NCI-H2196 (cell line): ENCODE measurements at regions not wholly inside any gene's neighbourhood (a gene's known extent, or its start where the extent isn't known, plus 50 kb on each side); places are given as distances from the start of the nearest gene placed in this dataset.
"Not testable (repeated sequence)": the region's sequence is repeated elsewhere in the genome, so short reads cannot be mapped to it uniquely, and the experiment has no call there.

Experiments used
- DNase-seq: peaks from one replicate; lab custom pipeline; 2025; ENCODE audit not compliant: unreplicated experiment; lab: John Stamatoyannopoulos, UW

DNA sequence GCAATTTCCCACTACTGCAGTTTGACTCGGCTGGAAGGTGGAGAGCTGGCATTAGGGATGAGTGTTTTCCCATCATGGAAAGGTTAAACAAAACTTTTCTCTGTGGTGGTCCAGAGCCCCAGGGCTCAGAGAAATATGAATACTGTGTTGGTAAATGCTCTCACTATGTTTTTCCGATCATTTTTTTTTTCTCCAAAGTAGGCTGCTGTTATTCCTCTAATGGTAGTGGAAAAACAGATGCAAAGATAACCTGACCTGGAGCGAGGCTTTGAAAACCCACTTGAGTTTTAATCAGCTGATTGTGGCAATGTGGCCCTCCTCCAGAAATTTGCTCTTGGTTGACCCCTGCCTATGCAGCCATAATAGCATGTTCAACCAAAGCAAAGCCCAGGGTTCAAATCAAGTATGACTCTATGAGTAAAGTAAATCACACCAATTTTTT lies 320.8 kb upstream of the CTNNB1 start:
- no peak for DNase-seq

DNA sequence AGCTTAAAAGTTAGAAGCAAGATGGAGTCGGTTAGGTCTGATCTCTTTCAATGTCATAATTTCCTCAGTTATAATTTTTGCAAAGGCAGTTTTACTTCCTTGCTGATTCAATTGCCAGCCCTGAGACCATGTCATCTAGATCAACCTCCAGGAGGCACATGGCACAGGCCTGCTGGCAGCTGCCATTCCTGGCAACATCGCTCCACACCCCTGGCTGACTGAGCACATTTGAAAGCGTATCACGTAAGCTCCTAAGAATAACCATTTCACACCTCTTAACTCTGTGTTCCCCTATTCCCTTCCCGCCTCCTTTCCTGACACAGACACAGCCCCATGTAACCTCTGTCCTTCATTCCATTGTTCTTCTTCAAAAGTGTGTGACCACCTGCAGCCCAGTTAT lies 313.9 kb upstream of the CTNNB1 start:
- DNase-seq = no peak

- DNase-seq = no peak
These were observed 312.5 kb upstream of the CTNNB1 start for GRCh38 chr3:40886660-40887425.

GRCh38 chr3:40891186-40891585 lies 308.1 kb upstream of the CTNNB1 start:
- DNase-seq = no peak

- no peak for DNase-seq
These were observed 304.2 kb upstream of the CTNNB1 start for GRCh38 chr3:40895109-40895508.

DNA sequence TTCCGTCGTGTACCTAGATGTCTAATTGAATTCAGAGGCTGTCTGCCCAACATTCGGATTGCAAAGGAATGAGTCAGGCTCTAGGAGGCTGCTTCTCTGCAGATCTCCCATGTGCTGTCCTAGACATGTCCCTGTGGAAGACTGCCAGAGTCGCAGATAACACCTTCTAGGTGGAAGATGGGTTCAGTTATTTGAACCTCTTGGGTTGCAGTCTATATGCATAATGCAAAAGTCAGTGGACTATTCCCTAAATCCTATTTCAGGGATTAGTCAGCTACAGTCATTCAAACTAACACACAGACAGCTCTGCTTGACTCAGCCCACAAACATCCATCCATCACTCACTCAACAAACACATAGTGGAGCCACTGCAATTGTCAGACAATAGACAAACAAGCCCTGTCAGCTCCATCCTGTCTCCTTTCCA lies 300.0 kb upstream of the CTNNB1 start:
- no peak for DNase-seq

DNA sequence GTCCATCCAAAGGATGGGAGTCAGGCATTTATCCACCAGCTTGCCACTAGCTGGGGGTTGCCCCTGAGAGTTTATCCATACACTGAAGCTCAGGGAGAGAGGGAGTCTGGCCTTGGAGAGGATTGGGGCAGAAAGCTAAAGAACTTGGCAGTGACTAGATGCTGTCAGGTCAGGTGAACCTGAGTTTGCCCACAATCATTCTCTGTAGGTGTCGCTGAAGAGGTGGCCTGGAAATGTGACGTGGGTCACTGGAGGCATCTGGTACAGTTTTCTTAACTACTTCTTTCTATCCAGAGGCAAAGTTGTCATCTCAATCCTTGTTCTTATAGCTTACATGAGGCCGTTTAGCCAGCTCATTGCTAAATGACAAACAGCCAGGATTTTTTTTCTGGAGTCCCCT lies 298.0 kb upstream of the CTNNB1 start:
- no peak for DNase-seq

DNA sequence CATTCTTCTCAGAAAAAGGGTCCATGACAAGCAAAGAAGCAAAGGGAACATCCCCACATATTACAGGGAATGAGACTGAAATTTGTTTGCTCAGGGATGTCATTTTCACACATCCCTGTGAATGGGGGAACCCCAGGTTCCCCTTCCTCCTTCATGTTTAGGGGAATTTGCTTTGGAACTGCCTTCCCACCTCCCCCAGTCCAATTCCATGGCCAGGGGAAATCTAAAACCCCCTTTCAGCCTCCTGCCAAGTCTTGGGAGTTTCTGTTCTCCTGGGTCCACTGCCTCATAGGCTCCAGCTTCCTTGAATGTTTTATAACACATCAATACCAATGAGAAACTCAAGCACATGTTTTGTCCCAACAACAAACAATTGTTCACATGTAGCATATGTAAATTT lies 297.5 kb upstream of the CTNNB1 start:
- no peak for DNase-seq

DNA sequence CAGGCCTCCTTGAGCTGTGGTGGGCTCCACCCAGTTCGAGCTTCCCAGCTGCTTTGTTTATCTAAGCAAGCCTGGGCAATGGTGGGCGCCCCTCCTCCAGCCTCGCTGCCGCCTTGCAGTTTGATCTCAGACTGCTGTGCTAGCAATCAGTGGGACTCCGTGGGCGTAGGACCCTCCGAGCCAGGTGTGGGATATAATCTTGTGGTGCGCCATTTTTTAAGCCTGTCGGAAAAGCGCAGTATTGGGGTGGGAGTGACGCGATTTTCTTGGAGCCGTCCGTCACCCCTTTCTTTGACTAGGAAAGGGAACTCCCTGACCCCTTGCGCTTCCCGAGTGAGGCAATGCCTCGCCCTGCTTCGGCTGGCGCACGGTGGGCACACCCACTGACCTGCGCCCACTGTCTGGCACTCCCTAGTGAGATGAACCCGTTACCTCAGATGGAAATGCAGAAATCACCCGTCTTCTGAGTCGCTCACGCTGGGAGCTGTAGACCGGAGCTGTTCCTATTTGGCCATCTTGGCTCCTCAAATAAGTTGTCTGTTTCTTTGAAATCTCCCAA lies 291.3 kb upstream of the CTNNB1 start:
- not testable (repeated sequence) for DNase-seq

DNA sequence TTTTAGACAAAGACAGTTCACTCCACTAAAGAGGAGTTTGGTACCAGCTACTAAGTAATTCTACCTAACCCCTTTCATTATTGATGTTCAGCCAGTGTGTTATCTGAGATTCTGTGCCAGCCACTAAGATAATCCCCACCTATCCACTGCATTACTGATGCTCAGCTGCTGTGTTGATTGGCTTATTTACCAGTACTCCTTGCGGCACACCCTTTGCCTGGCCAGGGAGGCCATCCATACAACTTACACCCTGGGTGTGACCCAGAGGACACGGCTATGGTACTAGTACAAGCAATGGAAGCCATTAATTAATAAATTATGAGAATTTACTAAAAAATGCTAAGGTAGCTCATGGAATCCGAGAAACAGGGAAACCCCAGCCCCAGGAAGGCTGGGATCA lies 290.7 kb upstream of the CTNNB1 start:
- DNase-seq = no peak

DNA sequence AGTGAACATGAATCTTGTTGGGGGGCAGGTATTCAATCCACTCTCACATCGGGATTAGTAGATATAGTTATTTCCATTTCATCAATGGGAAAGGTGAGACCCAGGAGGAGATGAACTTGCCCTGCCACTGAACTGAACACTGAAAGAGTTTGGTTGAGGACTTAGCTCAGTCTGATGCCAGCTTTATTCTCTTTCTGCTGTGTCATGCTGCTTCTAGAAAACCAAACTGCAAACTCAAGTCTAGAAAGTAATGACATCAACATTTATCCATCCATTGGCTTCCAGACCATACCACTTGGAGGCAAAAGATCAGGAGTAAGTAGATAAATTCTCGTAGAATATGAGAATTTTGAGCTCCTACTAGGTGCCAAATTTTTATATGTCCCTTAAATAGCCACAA lies 288.0 kb upstream of the CTNNB1 start:
- no peak for DNase-seq

- DNase-seq = no peak
These were observed 287.4 kb upstream of the CTNNB1 start for GRCh38 chr3:40911928-40912327.

DNA sequence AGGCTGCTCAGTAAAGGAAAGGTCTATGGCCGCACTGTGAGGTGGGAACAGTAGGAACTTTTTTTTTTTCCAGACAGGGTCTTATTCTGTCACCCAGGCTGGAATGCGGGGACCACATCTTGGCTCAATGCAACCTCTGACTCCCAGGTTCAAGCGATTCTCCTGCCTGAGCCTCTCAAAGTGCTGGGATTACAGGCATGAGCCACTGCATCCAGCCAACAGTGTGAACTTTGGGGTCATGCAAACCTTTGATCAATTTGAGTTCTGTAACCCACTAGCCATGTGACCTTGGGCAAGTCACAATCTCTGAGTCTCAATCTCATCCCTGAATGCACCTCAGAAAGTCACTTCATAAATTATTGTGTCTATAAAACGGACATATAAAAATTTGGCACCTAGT lies 286.8 kb upstream of the CTNNB1 start:
- no peak for DNase-seq

DNA sequence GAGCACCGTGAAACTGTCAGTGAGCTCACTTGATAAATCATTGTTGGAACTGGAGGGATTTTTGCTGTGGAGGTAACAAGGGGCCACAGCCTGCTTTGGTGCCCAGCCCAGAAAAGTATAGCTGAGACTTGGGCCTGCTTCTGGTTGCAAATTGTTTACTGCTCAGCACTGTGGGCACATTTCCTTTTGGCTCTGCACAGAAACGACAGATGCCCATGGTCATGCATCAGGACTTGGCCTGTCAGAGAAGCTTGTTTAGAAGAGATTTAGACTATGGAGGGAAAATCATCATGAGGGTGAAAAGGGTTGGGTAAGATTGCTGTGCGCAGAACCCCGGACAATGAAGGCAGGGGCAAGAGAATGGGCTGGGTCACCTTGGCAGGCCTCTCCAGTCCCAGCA lies 286.1 kb upstream of the CTNNB1 start:
- no peak for DNase-seq

DNA sequence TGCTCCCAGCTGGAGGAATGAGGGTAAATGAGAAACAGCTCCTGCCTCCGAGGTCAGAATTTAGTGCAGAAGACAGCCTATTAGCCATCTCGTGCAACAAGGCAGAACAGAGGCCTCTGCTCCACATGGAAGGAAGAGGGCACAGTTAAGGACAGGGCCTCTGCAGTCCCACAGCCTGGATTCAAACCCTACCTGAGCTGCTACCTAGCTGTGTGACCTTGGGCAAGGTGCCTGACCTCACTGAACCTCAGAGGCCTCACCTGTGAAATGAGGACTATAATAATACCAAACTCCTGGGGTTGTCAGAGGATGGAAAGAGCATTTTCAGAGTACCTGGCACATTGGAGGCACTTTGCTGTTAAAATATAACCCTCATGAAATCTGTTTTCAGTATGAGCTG lies 285.7 kb upstream of the CTNNB1 start:
- DNase-seq = no peak

DNA sequence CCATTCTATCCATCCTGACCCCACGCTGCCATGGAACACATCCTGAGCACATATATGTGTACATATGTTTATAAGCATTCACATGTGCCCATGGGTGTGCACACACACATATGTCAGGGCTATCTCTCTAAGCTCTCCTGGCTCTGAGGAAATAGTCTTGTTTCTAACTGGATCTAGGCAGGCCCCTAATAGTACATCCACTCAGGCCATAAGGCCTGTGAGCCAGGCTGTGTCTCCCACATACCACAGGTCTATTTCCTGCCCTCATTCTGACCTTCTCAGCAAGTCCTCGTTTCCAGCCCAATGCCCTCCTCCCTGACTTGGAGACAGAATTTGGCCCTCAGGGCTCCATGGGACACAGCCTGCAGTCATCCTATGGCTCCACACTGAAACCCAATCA lies 284.8 kb upstream of the CTNNB1 start:
- no peak for DNase-seq

DNA sequence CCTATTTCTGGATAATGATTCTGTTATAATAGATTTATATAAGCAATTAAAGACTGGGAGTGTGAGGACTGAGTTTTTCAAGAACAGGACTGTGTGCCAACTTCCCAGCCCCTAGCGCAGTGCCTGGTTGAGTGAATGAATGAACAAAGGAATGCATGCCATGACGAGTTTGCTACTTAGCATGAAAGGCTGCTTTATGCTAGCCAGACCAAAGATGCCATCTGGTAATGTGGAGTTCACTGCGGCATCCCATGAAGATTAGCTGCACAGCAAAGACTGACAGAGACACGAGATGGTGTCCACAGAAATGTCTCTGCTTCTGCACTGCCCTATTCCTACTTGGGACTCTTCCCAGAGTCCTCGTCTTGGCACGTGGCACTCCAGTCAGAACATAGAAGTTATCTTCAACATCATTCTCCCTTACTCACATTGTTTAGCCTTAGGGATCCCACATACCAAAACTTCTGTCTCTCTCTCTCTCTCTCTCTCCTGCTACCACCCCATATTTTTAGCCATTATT lies 283.9 kb upstream of the CTNNB1 start:
- no peak for DNase-seq

- DNase-seq = no peak
These were observed 279.3 kb upstream of the CTNNB1 start for GRCh38 chr3:40920041-40920440.

- no peak for DNase-seq
These were observed 278.1 kb upstream of the CTNNB1 start for GRCh38 chr3:40921251-40921650.

GRCh38 chr3:40923143-40923542 lies 276.2 kb upstream of the CTNNB1 start:
- no peak for DNase-seq

DNA sequence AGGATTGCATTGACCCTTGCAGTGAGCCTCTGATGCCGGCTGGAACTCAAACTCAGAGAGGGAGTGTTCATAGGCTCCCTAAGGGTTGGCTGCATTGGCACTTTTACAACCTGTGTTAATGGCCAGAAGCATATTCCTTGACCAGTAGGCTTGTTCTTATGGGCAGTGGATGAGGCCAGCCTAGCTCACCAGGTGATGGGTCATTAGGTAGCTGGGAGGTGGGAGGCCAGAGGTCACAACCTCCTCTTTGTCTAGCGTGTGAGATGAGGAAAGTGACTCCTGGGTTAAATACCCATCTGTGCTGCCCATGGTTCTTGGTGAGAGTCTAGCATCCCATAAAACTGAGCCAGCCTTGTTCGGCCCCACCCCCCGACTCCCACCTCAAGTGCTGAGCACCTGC lies 275.7 kb upstream of the CTNNB1 start:
- no peak for DNase-seq

DNA sequence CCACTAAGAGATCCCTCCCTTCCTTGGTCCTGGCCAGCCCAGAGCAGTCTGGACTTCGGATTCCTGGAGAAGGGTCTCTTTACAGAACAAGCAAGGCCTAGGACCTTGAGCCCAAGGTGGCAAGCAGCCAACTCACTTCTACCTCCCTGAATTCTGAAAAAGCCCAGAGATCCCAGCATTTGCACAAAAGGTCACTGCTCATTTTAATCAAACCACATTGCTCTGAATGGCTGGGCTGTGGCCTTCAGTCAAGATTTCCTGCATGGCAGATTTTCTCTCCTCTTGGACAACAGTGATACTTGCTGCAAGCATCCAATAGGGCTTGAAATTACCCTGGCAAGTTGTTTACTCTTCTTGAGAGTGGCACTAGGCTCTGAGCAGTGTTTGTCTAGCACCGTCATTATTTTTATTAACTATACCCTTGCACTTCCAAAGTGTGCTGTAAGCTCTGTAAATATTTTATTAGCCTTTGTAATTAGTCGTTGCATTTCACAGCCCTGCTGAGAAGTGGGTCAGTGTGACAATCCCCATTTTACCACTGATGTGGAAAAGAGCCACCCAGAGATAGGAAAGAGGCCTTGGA lies 274.7 kb upstream of the CTNNB1 start:
- peak; percentile 49 for DNase-seq
